SK-N-SH treated with all-trans-retinoic acid at 6 μM for 48 hours (cell line): ENCODE measurements at regions not wholly inside any gene's neighbourhood (a gene's known extent, or its start where the extent isn't known, plus 50 kb on each side); places are given as distances from the start of the nearest gene placed in this dataset.

Experiments
- ATAC-seq: fragments of 200-7000 bp; cut with Tn5 transposase; 3 replicates; pipeline ENCODE4 v1.9.1; 2020; ENCODE audit warnings: mild to moderate bottlenecking, moderate library complexity
- ARNTL ChIP-seq: fragments of 450-650 bp; formaldehyde crosslinking; IDR thresholded peaks from 2 replicates; pipeline ENCODE4 v1.5.0; 2020; ENCODE audit warnings: low read depth, mild to moderate bottlenecking, moderate library complexity, borderline replicate concordance
- BACH2 ChIP-seq: fragments of 250-450 bp; sonication (Bioruptor Pico); IDR thresholded peaks from 2 replicates; pipeline ENCODE4 v1.9.0; 2021; ENCODE audit warnings: mild to moderate bottlenecking, borderline replicate concordance
- CSDC2 ChIP-seq: fragments of 250-450 bp; sonication (Bioruptor Pico); IDR thresholded peaks from 2 replicates; pipeline ENCODE4 v1.5.0; 2020; ENCODE audit warnings: mild to moderate bottlenecking, moderate library complexity
- ESRRG ChIP-seq: fragments of 250-450 bp; sonication (Bioruptor Pico); IDR thresholded peaks from 2 replicates; pipeline ENCODE4 v1.6.1; 2021; ENCODE audit warnings: mild to moderate bottlenecking
- GLIS3 ChIP-seq: fragments of 250-450 bp; sonication (Bioruptor Pico); IDR thresholded peaks from 2 replicates; pipeline ENCODE4 v1.5.0; 2020; ENCODE audit warnings: mild to moderate bottlenecking, moderate library complexity
- ISL1 ChIP-seq: fragments of 250-450 bp; sonication (Bioruptor Pico); IDR thresholded peaks from 2 replicates; pipeline ENCODE4 v2.1.2; 2022; ENCODE audit warnings: mild to moderate bottlenecking, moderate library complexity
- OSR1 ChIP-seq: fragments of 250-450 bp; sonication (Bioruptor Pico); IDR thresholded peaks from 2 replicates; pipeline ENCODE4 v1.8.0; 2022; ENCODE audit warnings: moderate library complexity, mild to moderate bottlenecking, inconsistent platforms
- POU6F1 ChIP-seq: fragments of 250-450 bp; sonication (Bioruptor Pico); IDR thresholded peaks from 2 replicates; pipeline ENCODE4 v1.8.0; 2021; ENCODE audit warnings: low read depth, mild to moderate bottlenecking, moderate library complexity, borderline replicate concordance
- PPARA ChIP-seq: fragments of 250-450 bp; sonication (Bioruptor Pico); IDR thresholded peaks from 2 replicates; pipeline ENCODE4 v1.5.0; 2020; ENCODE audit warnings: mild to moderate bottlenecking, borderline replicate concordance
- RARB ChIP-seq: fragments of 250-450 bp; sonication (Bioruptor Pico); IDR thresholded peaks from 2 replicates; pipeline ENCODE4 v1.8.0; 2021; ENCODE audit warnings: mild to moderate bottlenecking, moderate library complexity
- SNAI2 ChIP-seq: fragments of 250-450 bp; sonication (Bioruptor Pico); IDR thresholded peaks from 2 replicates; pipeline ENCODE4 v1.5.0; 2020; ENCODE audit warnings: mild to moderate bottlenecking, moderate library complexity
- TCF4 ChIP-seq: fragments of 250-450 bp; sonication (Bioruptor Pico); IDR thresholded peaks from 2 replicates; pipeline ENCODE4 v1.8.0; 2021; ENCODE audit warnings: mild to moderate bottlenecking, moderate library complexity, borderline replicate concordance
- TOX ChIP-seq: fragments of 250-450 bp; sonication (Bioruptor Pico); IDR thresholded peaks from 2 replicates; pipeline ENCODE4 v1.8.0; 2021; ENCODE audit warnings: mild to moderate bottlenecking, moderate library complexity, borderline replicate concordance
- TSHZ2 ChIP-seq: fragments of 250-450 bp; sonication (Bioruptor Pico); IDR thresholded peaks from 2 replicates; pipeline ENCODE4 v1.5.0; 2020; ENCODE audit warnings: mild to moderate bottlenecking, moderate library complexity
- ZC3H10 ChIP-seq: fragments of 250-450 bp; sonication (Bioruptor Pico); IDR thresholded peaks from 2 replicates; pipeline ENCODE4 v1.5.1; 2021; ENCODE audit warnings: mild to moderate bottlenecking, moderate library complexity
- ZFP3 ChIP-seq: fragments of 250-450 bp; sonication (Bioruptor Pico); IDR thresholded peaks from 2 replicates; pipeline ENCODE4 v1.5.0; 2020; ENCODE audit warnings: mild to moderate bottlenecking, moderate library complexity
- ZFP30 ChIP-seq: fragments of 450-650 bp; formaldehyde crosslinking; IDR thresholded peaks from 2 replicates; pipeline ENCODE4 v1.5.0; 2022; ENCODE audit warnings: mild to moderate bottlenecking, moderate library complexity
- ZNF565 ChIP-seq: fragments of 450-650 bp; formaldehyde crosslinking; conservative IDR thresholded peaks from 2 replicates; pipeline ENCODE4 v1.5.0; 2020; ENCODE audit warnings: low read depth, mild to moderate bottlenecking, moderate library complexity
- ZNF70 ChIP-seq: fragments of 450-650 bp; formaldehyde crosslinking; IDR thresholded peaks from 2 replicates; pipeline ENCODE4 v1.5.0; 2020; ENCODE audit warnings: mild to moderate bottlenecking, moderate library complexity
- ZNF8 ChIP-seq: fragments of 450-650 bp; formaldehyde crosslinking; IDR thresholded peaks from 2 replicates; pipeline ENCODE4 v1.5.0; 2020; ENCODE audit warnings: mild to moderate bottlenecking, moderate library complexity
- TF ChIP-seq, protein P1 (sequence below): fragments of 250-450 bp; sonication (Bioruptor Pico); IDR thresholded peaks from 2 replicates; pipeline ENCODE4 v1.5.1; 2020; ENCODE audit warnings: low read depth, mild to moderate bottlenecking, moderate library complexity
- TF ChIP-seq, protein P2 (sequence below): fragments of 250-450 bp; sonication (Bioruptor Pico); IDR thresholded peaks from 2 replicates; pipeline ENCODE4 v1.8.0; 2020; ENCODE audit warnings: mild to moderate bottlenecking, moderate library complexity, borderline replicate concordance
- TF ChIP-seq, protein P3 (sequence below): fragments of 250-450 bp; sonication (Bioruptor Pico); IDR thresholded peaks from 2 replicates; pipeline ENCODE4 v1.5.1; 2021; ENCODE audit warnings: mild to moderate bottlenecking, moderate library complexity

- TF ChIP-seq TCF4 (CRISPR knock-in tag) (no peak), TOX (no peak)
- no peak for ATAC-seq
Observed at GRCh38 chr15:26179906-26180305, 316.8 kb upstream of the ATP10A start.

DNA sequence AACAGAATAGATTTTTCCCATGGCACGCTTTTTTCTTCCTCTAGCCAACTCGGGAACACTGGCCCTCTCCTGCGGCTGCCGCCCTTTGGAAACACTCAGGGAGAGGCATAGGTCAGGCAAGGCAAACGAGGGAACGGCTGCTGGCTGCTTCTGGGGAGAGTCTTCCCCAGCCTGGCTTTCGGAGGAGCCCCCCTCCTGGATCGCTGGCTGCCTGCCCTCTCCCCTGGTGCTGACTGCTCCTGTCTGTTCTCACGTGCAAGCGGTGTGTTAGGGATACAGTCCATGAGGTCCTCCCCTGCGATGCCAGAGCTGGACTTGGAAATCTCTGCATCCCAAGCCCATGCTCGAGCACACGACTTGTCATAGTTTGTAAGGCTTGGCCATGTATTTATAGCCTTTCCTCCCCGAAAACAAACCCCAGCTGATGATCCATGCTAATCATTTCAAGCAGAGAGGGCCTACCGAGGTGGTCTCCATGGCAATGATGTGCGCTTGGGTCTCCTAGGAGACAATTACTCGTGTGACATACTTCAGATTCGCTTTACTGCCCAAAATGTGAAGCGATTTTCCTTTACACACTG lies 315.6 kb upstream of the ATP10A start:
- TF ChIP-seq CSDC2 (CRISPR knock-in tag), result no peak
- no peak for TF ChIP-seq POU6F1 (CRISPR knock-in tag)
- no peak for TF ChIP-seq ZC3H10 (CRISPR knock-in tag)
- TF ChIP-seq TCF4 (CRISPR knock-in tag), result no peak
- no peak for TF ChIP-seq ESRRG (CRISPR knock-in tag)
- TF ChIP-seq ARNTL (CRISPR knock-in tag), result no peak
- no peak for TF ChIP-seq ZFP30 (CRISPR knock-in tag)
- TF ChIP-seq, protein P1, sequence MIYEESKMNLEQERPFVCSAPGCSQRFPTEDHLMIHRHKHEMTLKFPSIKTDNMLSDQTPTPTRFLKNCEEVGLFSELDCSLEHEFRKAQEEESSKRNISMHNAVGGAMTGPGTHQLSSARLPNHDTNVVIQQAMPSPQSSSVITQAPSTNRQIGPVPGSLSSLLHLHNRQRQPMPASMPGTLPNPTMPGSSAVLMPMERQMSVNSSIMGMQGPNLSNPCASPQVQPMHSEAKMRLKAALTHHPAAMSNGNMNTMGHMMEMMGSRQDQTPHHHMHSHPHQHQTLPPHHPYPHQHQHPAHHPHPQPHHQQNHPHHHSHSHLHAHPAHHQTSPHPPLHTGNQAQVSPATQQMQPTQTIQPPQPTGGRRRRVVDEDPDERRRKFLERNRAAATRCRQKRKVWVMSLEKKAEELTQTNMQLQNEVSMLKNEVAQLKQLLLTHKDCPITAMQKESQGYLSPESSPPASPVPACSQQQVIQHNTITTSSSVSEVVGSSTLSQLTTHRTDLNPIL (CRISPR knock-in tag), result no peak
- TF ChIP-seq BACH2 (CRISPR knock-in tag), result no peak
- no peak for TF ChIP-seq TSHZ2 (CRISPR knock-in tag)
- no peak for TF ChIP-seq GLIS3 (CRISPR knock-in tag)
- TF ChIP-seq ZFP3 (CRISPR knock-in tag), result no peak
- no peak for TF ChIP-seq ZNF8 (CRISPR knock-in tag)
- no peak for TF ChIP-seq ZNF70 (CRISPR knock-in tag)
- no peak for TF ChIP-seq TOX
- TF ChIP-seq ZNF565 (CRISPR knock-in tag), result no peak
- TF ChIP-seq SNAI2 (CRISPR knock-in tag), result no peak
- no peak for TF ChIP-seq OSR1
- TF ChIP-seq RARB, result no peak
- no peak for TF ChIP-seq ISL1 (CRISPR knock-in tag)

GRCh38 chr15:26177816-26178215 lies 314.7 kb upstream of the ATP10A start:
- ATAC-seq, result no peak
- TF ChIP-seq ZNF8 (CRISPR knock-in tag) (no peak), TCF4 (CRISPR knock-in tag) (no peak), ESRRG (CRISPR knock-in tag) (no peak), CSDC2 (CRISPR knock-in tag) (no peak), PPARA (CRISPR knock-in tag) (no peak), TOX (no peak), SNAI2 (CRISPR knock-in tag) (no peak), ARNTL (CRISPR knock-in tag) (no peak), ZFP3 (CRISPR knock-in tag) (no peak)
- TF ChIP-seq, protein P2, sequence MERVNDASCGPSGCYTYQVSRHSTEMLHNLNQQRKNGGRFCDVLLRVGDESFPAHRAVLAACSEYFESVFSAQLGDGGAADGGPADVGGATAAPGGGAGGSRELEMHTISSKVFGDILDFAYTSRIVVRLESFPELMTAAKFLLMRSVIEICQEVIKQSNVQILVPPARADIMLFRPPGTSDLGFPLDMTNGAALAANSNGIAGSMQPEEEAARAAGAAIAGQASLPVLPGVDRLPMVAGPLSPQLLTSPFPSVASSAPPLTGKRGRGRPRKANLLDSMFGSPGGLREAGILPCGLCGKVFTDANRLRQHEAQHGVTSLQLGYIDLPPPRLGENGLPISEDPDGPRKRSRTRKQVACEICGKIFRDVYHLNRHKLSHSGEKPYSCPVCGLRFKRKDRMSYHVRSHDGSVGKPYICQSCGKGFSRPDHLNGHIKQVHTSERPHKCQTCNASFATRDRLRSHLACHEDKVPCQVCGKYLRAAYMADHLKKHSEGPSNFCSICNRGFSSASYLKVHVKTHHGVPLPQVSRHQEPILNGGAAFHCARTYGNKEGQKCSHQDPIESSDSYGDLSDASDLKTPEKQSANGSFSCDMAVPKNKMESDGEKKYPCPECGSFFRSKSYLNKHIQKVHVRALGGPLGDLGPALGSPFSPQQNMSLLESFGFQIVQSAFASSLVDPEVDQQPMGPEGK (CRISPR knock-in tag), result no peak
- TF ChIP-seq, all 23 proteins: peak for 0

More for the DNA sequence above, 315.6 kb upstream of the ATP10A start:
- no peak for ATAC-seq

GRCh38 chr15:26176831-26177230 lies 313.7 kb upstream of the ATP10A start:
- no peak for ATAC-seq
- TF ChIP-seq PPARA (CRISPR knock-in tag), result no peak
- no peak for TF ChIP-seq ESRRG (CRISPR knock-in tag)
- TF ChIP-seq RARB, result no peak
- TF ChIP-seq, protein P3, sequence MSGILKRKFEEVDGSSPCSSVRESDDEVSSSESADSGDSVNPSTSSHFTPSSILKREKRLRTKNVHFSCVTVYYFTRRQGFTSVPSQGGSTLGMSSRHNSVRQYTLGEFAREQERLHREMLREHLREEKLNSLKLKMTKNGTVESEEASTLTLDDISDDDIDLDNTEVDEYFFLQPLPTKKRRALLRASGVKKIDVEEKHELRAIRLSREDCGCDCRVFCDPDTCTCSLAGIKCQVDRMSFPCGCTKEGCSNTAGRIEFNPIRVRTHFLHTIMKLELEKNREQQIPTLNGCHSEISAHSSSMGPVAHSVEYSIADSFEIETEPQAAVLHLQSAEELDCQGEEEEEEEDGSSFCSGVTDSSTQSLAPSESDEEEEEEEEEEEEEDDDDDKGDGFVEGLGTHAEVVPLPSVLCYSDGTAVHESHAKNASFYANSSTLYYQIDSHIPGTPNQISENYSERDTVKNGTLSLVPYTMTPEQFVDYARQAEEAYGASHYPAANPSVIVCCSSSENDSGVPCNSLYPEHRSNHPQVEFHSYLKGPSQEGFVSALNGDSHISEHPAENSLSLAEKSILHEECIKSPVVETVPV (CRISPR knock-in tag), result no peak
- no peak for TF ChIP-seq CSDC2 (CRISPR knock-in tag)
- no peak for TF ChIP-seq ARNTL (CRISPR knock-in tag)
- TF ChIP-seq POU6F1 (CRISPR knock-in tag), result no peak
- no peak for TF ChIP-seq ZC3H10 (CRISPR knock-in tag)
- TF ChIP-seq, protein P2 (CRISPR knock-in tag), result no peak
- no peak for TF ChIP-seq GLIS3 (CRISPR knock-in tag)
